WTC11 (cell line): ENCODE measurements at regions not wholly inside any gene's neighbourhood (a gene's known extent, or its start where the extent isn't known, plus 50 kb on each side); places are given as distances from the start of the nearest gene placed in this dataset.

Experiments
- CREB1 ChIP-seq: sonication (generic); formaldehyde crosslinking; IDR thresholded peaks from 2 replicates; pipeline ENCODE4 v1.8.0; 2023; ENCODE audit warnings: mild to moderate bottlenecking, missing genetic modification reagents
- CTCF ChIP-seq: fragments of 200-600 bp; IDR thresholded peaks from 2 replicates; pipeline ENCODE4 v1.8.0; 2022; ENCODE audit warnings: antibody characterized with exemption
- ETV6 ChIP-seq: sonication (generic); formaldehyde crosslinking; IDR thresholded peaks from 2 replicates; pipeline ENCODE4 v1.8.1; 2022; ENCODE audit warnings: mild to moderate bottlenecking, missing genetic modification reagents
- IRF1 ChIP-seq: sonication (generic); formaldehyde crosslinking; IDR thresholded peaks from 2 replicates; pipeline ENCODE4 v1.8.0; 2023; ENCODE audit warnings: missing genetic modification reagents
- MYBL2 ChIP-seq: sonication (generic); formaldehyde crosslinking; IDR thresholded peaks from 2 replicates; pipeline ENCODE4 v1.8.1; 2023; ENCODE audit warnings: mild to moderate bottlenecking, moderate library complexity, missing genetic modification reagents
- PREB ChIP-seq: sonication (generic); formaldehyde crosslinking; IDR thresholded peaks from 2 replicates; pipeline ENCODE4 v1.8.1; 2022; ENCODE audit warnings: mild to moderate bottlenecking, missing genetic modification reagents, moderate library complexity, borderline replicate concordance
- SMAD3 ChIP-seq: sonication (generic); formaldehyde crosslinking; IDR thresholded peaks from 2 replicates; pipeline ENCODE4 v1.8.0; 2022; ENCODE audit warnings: missing genetic modification reagents, mild to moderate bottlenecking, borderline replicate concordance
- SP1 ChIP-seq: sonication (generic); formaldehyde crosslinking; conservative IDR thresholded peaks from 2 replicates; pipeline ENCODE4 v1.8.1; 2022; ENCODE audit warnings: missing genetic modification reagents
- TP53 ChIP-seq: sonication (generic); formaldehyde crosslinking; IDR thresholded peaks from 2 replicates; pipeline ENCODE4 v1.8.1; 2023; ENCODE audit warnings: mild to moderate bottlenecking, missing genetic modification reagents
- ZBTB43 ChIP-seq: sonication (generic); formaldehyde crosslinking; IDR thresholded peaks from 2 replicates; pipeline ENCODE4 v1.8.1; 2023; ENCODE audit warnings: mild to moderate bottlenecking, missing genetic modification reagents
- ZNF232 ChIP-seq: sonication (generic); formaldehyde crosslinking; IDR thresholded peaks from 2 replicates; pipeline ENCODE4 v1.8.0; 2022; ENCODE audit warnings: mild to moderate bottlenecking, missing genetic modification reagents

GRCh38 chr10:92787557-92788152, 60.7 kb upstream of the EXOC6 start:
- TF ChIP-seq PREB (CRISPR knock-in tag), result no peak
- TF ChIP-seq CTCF, result no peak
- TF ChIP-seq CREB1 (CRISPR knock-in tag), result no peak
- TF ChIP-seq SP1 (CRISPR knock-in tag), result no peak
- no peak for TF ChIP-seq TP53 (CRISPR knock-in tag)
- no peak for TF ChIP-seq ZNF232 (CRISPR knock-in tag)
- TF ChIP-seq MYBL2, result no peak
- no peak for TF ChIP-seq IRF1 (CRISPR knock-in tag)
- no peak for TF ChIP-seq ZBTB43
- no peak for TF ChIP-seq ETV6
- no peak for TF ChIP-seq SMAD3 (CRISPR knock-in tag)
